HEK293 (cell line): ENCODE measurements at regions not wholly inside any gene's neighbourhood (a gene's known extent, or its start where the extent isn't known, plus 50 kb on each side); places are given as distances from the start of the nearest gene placed in this dataset.

Experiments
- CTCF ChIA-PET: fragments of 350-600 bp; formaldehyde crosslinking; extraction: SDS; loops from one replicate; lab custom pipeline; 2021; ENCODE audit warnings: antibody characterized with exemption; lab: Yijun Ruan, JAX
- POLR2A ChIA-PET: fragments of 300-600 bp; formaldehyde crosslinking; extraction: SDS; loops from one replicate; lab custom pipeline; 2020; ENCODE audit warnings: antibody characterized with exemption, inconsistent platforms; lab: Yijun Ruan, JAX
- H3K27ac ChIP-seq: fragments of 200-500 bp; sonication (Bioruptor generic); 2 replicates; pipeline ENCODE4 v1.5.1; 2014; ENCODE audit warnings: low read depth, low read length, control low read depth, inconsistent platforms; ENCODE audit errors: extremely low read depth
- H3K36me3 ChIP-seq, 2 experiments: fragments of 200-500 bp in 1 of 2; sonication (Bioruptor generic) in 1 of 2; 1 replicate in 1 of 2; 2 replicates in 1 of 2; pipeline ENCODE4 v1.5.1; 2014 to 2017; ENCODE audit warnings: inconsistent platforms in 2 of 2, low read length in 2 of 2; ENCODE audit not compliant: control insufficient read depth in 2 of 2, insufficient read depth in 1 of 2
- H3K4me1 ChIP-seq: fragments of 200-500 bp; sonication (Bioruptor generic); 2 replicates; pipeline ENCODE4 v1.5.1; 2014; ENCODE audit warnings: mild to moderate bottlenecking, low read length, inconsistent platforms; ENCODE audit not compliant: control insufficient read depth, insufficient read depth
- H3K4me3 ChIP-seq: 2 replicates; pipeline ENCODE4 v1.5.1; 2011; ENCODE audit warnings: low read depth, mild to moderate bottlenecking, control low read depth, low read length, moderate library complexity
- H3K9me3 ChIP-seq: fragments of 200-500 bp; sonication (Bioruptor generic); 2 replicates; pipeline ENCODE4 v1.5.1; 2014; ENCODE audit warnings: low read depth, low read length, inconsistent platforms; ENCODE audit not compliant: control insufficient read depth, insufficient read depth
- GLI2 ChIP-seq: fragments of 450-650 bp; formaldehyde crosslinking; IDR thresholded peaks from 2 replicates; pipeline ENCODE4; 2017; ENCODE audit warnings: missing biosample characterization, missing genetic modification characterization, low read depth, borderline replicate concordance
- GLIS1 ChIP-seq: fragments of 450-650 bp; formaldehyde crosslinking; IDR thresholded peaks from 2 replicates; pipeline ENCODE4 v1.5.1; 2016; ENCODE audit warnings: missing biosample characterization, missing genetic modification characterization
- HOXC10 ChIP-seq: sonication (generic); formaldehyde crosslinking; IDR thresholded peaks from 2 replicates; pipeline ENCODE4 v1.8.1; 2023; ENCODE audit warnings: mild to moderate bottlenecking, missing genetic modification reagents
- INSM2 ChIP-seq: fragments of 450-650 bp; formaldehyde crosslinking; IDR thresholded peaks from 2 replicates; pipeline ENCODE4 v1.5.1; 2016; ENCODE audit warnings: missing biosample characterization, missing genetic modification characterization
- KLF17 ChIP-seq: fragments of 450-650 bp; formaldehyde crosslinking; IDR thresholded peaks from 2 replicates; pipeline ENCODE4 v1.5.1; 2016; ENCODE audit warnings: missing biosample characterization, missing genetic modification characterization
- KLF9 ChIP-seq: fragments of 450-650 bp; formaldehyde crosslinking; IDR thresholded peaks from 2 replicates; pipeline ENCODE4 v1.5.1; 2016; ENCODE audit warnings: missing biosample characterization, missing genetic modification characterization, low read depth
- OVOL3 ChIP-seq: fragments of 450-650 bp; formaldehyde crosslinking; IDR thresholded peaks from 2 replicates; pipeline ENCODE4 v1.5.1; 2016; ENCODE audit warnings: missing biosample characterization, missing genetic modification characterization
- PBX3 ChIP-seq: sonication (generic); formaldehyde crosslinking; IDR thresholded peaks from 2 replicates; pipeline ENCODE4 v1.8.1; 2022; ENCODE audit warnings: mild to moderate bottlenecking, moderate library complexity, missing genetic modification reagents
- PRDM10 ChIP-seq: fragments of 450-650 bp; formaldehyde crosslinking; IDR thresholded peaks from 2 replicates; pipeline ENCODE4 v1.5.1; 2016; ENCODE audit warnings: missing biosample characterization, missing genetic modification characterization
- PRDM6 ChIP-seq: fragments of 450-650 bp; formaldehyde crosslinking; IDR thresholded peaks from 2 replicates; pipeline ENCODE4 v1.5.1; 2017; ENCODE audit warnings: missing biosample characterization, missing genetic modification characterization
- SALL2 ChIP-seq: fragments of 450-650 bp; formaldehyde crosslinking; IDR thresholded peaks from 2 replicates; pipeline ENCODE4 v1.5.0; 2017; ENCODE audit warnings: missing biosample characterization, mild to moderate bottlenecking, missing genetic modification characterization, borderline replicate concordance
- WT1 ChIP-seq: fragments of 450-650 bp; formaldehyde crosslinking; IDR thresholded peaks from 2 replicates; pipeline ENCODE4 v1.5.1; 2016; ENCODE audit warnings: missing biosample characterization, missing genetic modification characterization
- ZBTB17 ChIP-seq: fragments of 450-650 bp; formaldehyde crosslinking; IDR thresholded peaks from 2 replicates; pipeline ENCODE4 v1.5.1; 2016; ENCODE audit warnings: missing biosample characterization, missing genetic modification characterization
- ZFHX2 ChIP-seq: fragments of 450-650 bp; formaldehyde crosslinking; conservative IDR thresholded peaks from 2 replicates; pipeline ENCODE4 v1.5.1; 2016; ENCODE audit warnings: missing biosample characterization, missing genetic modification characterization
- ZFP3 ChIP-seq: fragments of 450-650 bp; formaldehyde crosslinking; IDR thresholded peaks from 2 replicates; pipeline ENCODE4 v1.5.1; 2016; ENCODE audit warnings: low read depth, missing biosample characterization, missing genetic modification characterization
- ZNF223 ChIP-seq: fragments of 450-650 bp; formaldehyde crosslinking; IDR thresholded peaks from 2 replicates; pipeline ENCODE4 v1.5.1; 2016; ENCODE audit warnings: missing biosample characterization, missing genetic modification characterization
- ZNF311 ChIP-seq: fragments of 450-650 bp; formaldehyde crosslinking; IDR thresholded peaks from 2 replicates; pipeline ENCODE4 v1.5.1; 2017; ENCODE audit warnings: missing biosample characterization, missing genetic modification characterization, borderline replicate concordance
- ZNF341 ChIP-seq: fragments of 450-650 bp; formaldehyde crosslinking; IDR thresholded peaks from 2 replicates; pipeline ENCODE4; 2016; ENCODE audit warnings: low read depth, missing biosample characterization, missing genetic modification characterization
- ZNF350 ChIP-seq: fragments of 450-650 bp; formaldehyde crosslinking; IDR thresholded peaks from 2 replicates; pipeline ENCODE4 v1.5.0; 2017; ENCODE audit warnings: missing biosample characterization, mild to moderate bottlenecking, missing genetic modification characterization
- ZNF521 ChIP-seq: fragments of 450-650 bp; formaldehyde crosslinking; IDR thresholded peaks from 2 replicates; pipeline ENCODE4 v1.5.1; 2017; ENCODE audit warnings: missing biosample characterization, mild to moderate bottlenecking, missing genetic modification characterization
- ZNF629 ChIP-seq: fragments of 450-650 bp; formaldehyde crosslinking; IDR thresholded peaks from 2 replicates; pipeline ENCODE4 v1.5.1; 2017; ENCODE audit warnings: missing biosample characterization, missing genetic modification characterization
- ZNF707 ChIP-seq: fragments of 450-650 bp; formaldehyde crosslinking; IDR thresholded peaks from 2 replicates; pipeline ENCODE4 v1.5.1; 2016; ENCODE audit warnings: missing biosample characterization, missing genetic modification characterization
- ZSCAN16 ChIP-seq: fragments of 450-650 bp; formaldehyde crosslinking; IDR thresholded peaks from 2 replicates; pipeline ENCODE4 v1.5.1; 2016; ENCODE audit warnings: missing biosample characterization, missing genetic modification characterization
- ZSCAN30 ChIP-seq: fragments of 450-650 bp; IDR thresholded peaks from 2 replicates; pipeline ENCODE4 v1.5.1; 2018; ENCODE audit warnings: missing biosample characterization, mild to moderate bottlenecking, missing genetic modification characterization, moderate library complexity

GRCh38 chr5:125877248-125877647 lies 546.0 kb upstream of the GRAMD2B start:
- POLR2A ChIA-PET, result no interaction called here
- TF ChIP-seq KLF9, result no peak
- no peak for TF ChIP-seq ZBTB17 (tag by site-specific recombination)
- TF ChIP-seq KLF17 (tag by site-specific recombination), result no peak
- TF ChIP-seq ZNF629 (tag by site-specific recombination), result no peak
- TF ChIP-seq ZNF707 (tag by site-specific recombination), result no peak
- no peak for TF ChIP-seq GLI2 (tag by site-specific recombination)
- TF ChIP-seq ZNF311 (tag by site-specific recombination), result no peak
- no peak for TF ChIP-seq PRDM6
- no peak for TF ChIP-seq WT1 (tag by site-specific recombination)
- no peak for TF ChIP-seq ZFP3 (tag by site-specific recombination)
- no peak for TF ChIP-seq ZSCAN16 (tag by site-specific recombination)
- H3K4me1 ChIP-seq, result no peaks in the 10 kb centered on the region; the same call in 1 of the 2 replicates
- CTCF ChIA-PET, result interaction anchor here (0.6 kb wide), 1 partner anchor 281 kb away, joined by 4 read pairs; no protein-coding TSS in a partner anchor
- no peak overlapping the region for H3K4me3 ChIP-seq
- H3K9me3 ChIP-seq, result no peaks in the 10 kb centered on the region
- H3K36me3 ChIP-seq, result no peaks in the 10 kb centered on the region
- no peak overlapping the region for H3K27ac ChIP-seq

GRCh38 chr5:125882061-125882460 lies 541.1 kb upstream of the GRAMD2B start:
- Histone ChIP-seq H3K4me3 (no peak overlapping the region), H3K4me1 (no peaks in the 10 kb centered on the region), H3K36me3 (no peaks in the 10 kb centered on the region), H3K9me3 (no peaks in the 10 kb centered on the region), H3K27ac (no peak overlapping the region)
- TF ChIP-seq HOXC10 (CRISPR knock-in tag) (no peak), PRDM6 (no peak), ZFHX2 (tag by site-specific recombination) (no peak), ZNF223 (tag by site-specific recombination) (no peak), GLIS1 (tag by site-specific recombination) (no peak), PRDM10 (tag by site-specific recombination) (no peak), ZSCAN30 (tag by site-specific recombination) (no peak), INSM2 (tag by site-specific recombination) (no peak), OVOL3 (no peak), PBX3 (no peak), ZNF350 (tag by site-specific recombination) (no peak), ZNF341 (tag by site-specific recombination) (no peak), ZNF521 (tag by site-specific recombination) (no peak), SALL2 (tag by site-specific recombination) (no peak)
- ChIA-PET CTCF (interaction anchor here (0.6 kb wide), 1 partner anchor 23 kb away, joined by 4 read pairs; no protein-coding TSS in a partner anchor), POLR2A (no interaction called here)
